ENCODE measurements at regions not wholly inside any gene's neighbourhood (a gene's known extent, or its start where the extent isn't known, plus 50 kb on each side); places are given as distances from the start of the nearest gene placed in this dataset.

GRCh38 chr16:50857881-50858280, 116.0 kb downstream of the CYLD start:
- Histone ChIP-seq H3F3A (ENCODE audit: insufficient read depth, low read length) (no peaks in the 10 kb centered on the region), H3K4me3 (ENCODE audit: low read length) (no peak overlapping the region), H3K9me3 (replicated peaks; ENCODE audit: insufficient read depth, low read length) (no peaks in the 10 kb centered on the region), H4K20me1 (ENCODE audit: insufficient read depth, low read length) (no peaks in the 10 kb centered on the region), H3K36me3 (replicated peaks; ENCODE audit: insufficient read depth, low read length) (no peaks in the 10 kb centered on the region), H3K9me2 (replicated peaks; ENCODE audit: insufficient read depth, low read length) (no peaks in the 10 kb centered on the region), H3K9ac (ENCODE audit: low read length) (no peak overlapping the region), H3K27me3 (replicated peaks; ENCODE audit: insufficient read depth, low read length) (no peaks in the 10 kb centered on the region), H2AFZ (ENCODE audit: low read length) (no peak overlapping the region), H3K79me2 (ENCODE audit: low read length) (no peaks in the 10 kb centered on the region), H3K4me1 (ENCODE audit: low read length) (no peaks in the 10 kb centered on the region), H3K4me2 (ENCODE audit: low read depth, low read length) (no peak overlapping the region), H3K27ac (ENCODE audit: low read length) (no peak overlapping the region)
- DNase-seq = no peak
- TF ChIP-seq EZH2 (optimal IDR thresholded peaks at IDR 0.05; ENCODE audit: low read depth, low read length) = no peak
- TF ChIP-seq EZH2phosphoT487 (IDR thresholded peaks at IDR 0.05; ENCODE audit: low read length) = no peak
- no peak for TF ChIP-seq CTCF (IDR thresholded peaks at IDR 0.05; ENCODE audit: low read length)

- DNase-seq = no peak
- H4K20me1 ChIP-seq (ENCODE audit: insufficient read depth, low read length) = no peaks in the 10 kb centered on the region
- no peaks in the 10 kb centered on the region for H3K27me3 ChIP-seq (replicated peaks; ENCODE audit: insufficient read depth, low read length)
- H3K27ac ChIP-seq (ENCODE audit: low read length) = no peak overlapping the region
- no peaks in the 10 kb centered on the region for H3K79me2 ChIP-seq (ENCODE audit: low read length)
- H3F3A ChIP-seq (ENCODE audit: insufficient read depth, low read length) = no peaks in the 10 kb centered on the region
- no peaks in the 10 kb centered on the region for H3K4me1 ChIP-seq (ENCODE audit: low read length)
- no peak overlapping the region for H3K4me2 ChIP-seq (ENCODE audit: low read depth, low read length)
- TF ChIP-seq CTCF (IDR thresholded peaks at IDR 0.05; ENCODE audit: low read length) (no peak), EZH2 (optimal IDR thresholded peaks at IDR 0.05; ENCODE audit: low read depth, low read length) (no peak), EZH2phosphoT487 (IDR thresholded peaks at IDR 0.05; ENCODE audit: low read length) (no peak)
- no peaks in the 10 kb centered on the region for H3K36me3 ChIP-seq (replicated peaks; ENCODE audit: insufficient read depth, low read length)
- no peaks in the 10 kb centered on the region for H3K9me3 ChIP-seq (replicated peaks; ENCODE audit: insufficient read depth, low read length)
- H3K9me2 ChIP-seq (replicated peaks; ENCODE audit: insufficient read depth, low read length) = no peaks in the 10 kb centered on the region
- H3K9ac ChIP-seq (ENCODE audit: low read length) = no peak overlapping the region
- H2AFZ ChIP-seq (ENCODE audit: low read length) = no peak overlapping the region
- H3K4me3 ChIP-seq (ENCODE audit: low read length) = no peak overlapping the region
These were observed 115.1 kb downstream of the CYLD start for GRCh38 chr16:50856991-50857390.

- no peaks in the 10 kb centered on the region for H3K79me2 ChIP-seq (ENCODE audit: low read length)
- H3K4me3 ChIP-seq (ENCODE audit: low read length) = no peak overlapping the region
These were observed 111.4 kb downstream of the CYLD start for GRCh38 chr16:50853329-50853728.

More at GRCh38 chr16:50853329-50853728, 111.4 kb downstream of the CYLD start:
- Histone ChIP-seq H3K4me1 (ENCODE audit: low read length) (no peaks in the 10 kb centered on the region), H3F3A (ENCODE audit: insufficient read depth, low read length) (no peaks in the 10 kb centered on the region), H3K4me2 (ENCODE audit: low read depth, low read length) (no peak overlapping the region), H2AFZ (ENCODE audit: low read length) (no peak overlapping the region), H3K9me3 (replicated peaks; ENCODE audit: insufficient read depth, low read length) (no peaks in the 10 kb centered on the region), H4K20me1 (ENCODE audit: insufficient read depth, low read length) (no peaks in the 10 kb centered on the region), H3K9me2 (replicated peaks; ENCODE audit: insufficient read depth, low read length) (no peaks in the 10 kb centered on the region), H3K9ac (ENCODE audit: low read length) (no peak overlapping the region), H3K27ac (ENCODE audit: low read length) (no peak overlapping the region), H3K36me3 (replicated peaks; ENCODE audit: insufficient read depth, low read length) (no peaks in the 10 kb centered on the region), H3K27me3 (replicated peaks; ENCODE audit: insufficient read depth, low read length) (no peaks in the 10 kb centered on the region)
- DNase-seq = no peak
- no peak for TF ChIP-seq EZH2 (optimal IDR thresholded peaks at IDR 0.05; ENCODE audit: low read depth, low read length)
- no peak for TF ChIP-seq EZH2phosphoT487 (IDR thresholded peaks at IDR 0.05; ENCODE audit: low read length)
- no peak for TF ChIP-seq CTCF (IDR thresholded peaks at IDR 0.05; ENCODE audit: low read length)

Measured in MM.1S (cell line).